Vagina (tissue), 2 donors: ENCODE measurements at regions not wholly inside any gene's neighbourhood (a gene's known extent, or its start where the extent isn't known, plus 50 kb on each side); places are given as distances from the start of the nearest gene placed in this dataset.
"Not testable (repeated sequence)": the region's sequence is repeated elsewhere in the genome, so short reads cannot be mapped to it uniquely, and the experiment has no call there.

Source experiments
- POLR2A ChIP-seq, 2 donors: fragments of 450-650 bp; IDR thresholded peaks; one replicate each; pipeline ENCODE4 v1.6.1; 2017; ENCODE audit warnings: antibody characterized with exemption in 2 of 2, mild to moderate bottlenecking in 2 of 2, moderate library complexity in 2 of 2
- POLR2AphosphoS5 ChIP-seq, 2 donors: sonication (generic); formaldehyde crosslinking; IDR thresholded peaks; one replicate each; pipeline ENCODE4 v1.9.0; 2017; ENCODE audit warnings: antibody characterized with exemption in 2 of 2, mild to moderate bottlenecking in 2 of 2, low read depth in 1 of 2; ENCODE audit not compliant: insufficient read depth in 1 of 2
- TF ChIP-seq, protein P1 (sequence below), 3 experiments: fragments of 450-650 bp in 2 of 3; fragments of 200-600 bp in 1 of 3; sonication (generic) in 1 of 3; IDR thresholded peaks; one replicate each; pipeline ENCODE4 v1.5.1; 2017 to 2019; ENCODE audit warnings: antibody characterized with exemption in 3 of 3, mild to moderate bottlenecking in 2 of 3, moderate library complexity in 2 of 3

DNA sequence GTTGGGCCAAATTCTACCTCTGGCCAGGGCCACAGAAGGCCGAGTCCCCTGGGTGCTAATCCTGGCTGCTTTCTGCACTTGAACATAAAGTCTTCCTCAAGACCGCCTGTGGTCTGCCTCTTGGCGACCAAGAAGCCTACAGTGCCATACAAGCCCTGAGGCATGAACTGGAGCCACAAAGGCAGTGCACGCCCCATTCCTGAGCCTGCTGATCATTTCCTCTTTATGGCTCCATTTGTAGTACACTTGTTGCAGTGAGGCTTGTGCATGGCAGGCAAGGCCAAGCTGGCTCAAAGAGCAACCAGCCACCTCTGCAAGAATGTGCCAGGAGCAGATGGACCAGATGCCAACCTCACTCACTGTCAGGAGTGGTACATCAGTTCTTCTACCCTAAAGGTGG is 636.1 kb upstream of the DEFB115 start:
- TF ChIP-seq, protein P1, sequence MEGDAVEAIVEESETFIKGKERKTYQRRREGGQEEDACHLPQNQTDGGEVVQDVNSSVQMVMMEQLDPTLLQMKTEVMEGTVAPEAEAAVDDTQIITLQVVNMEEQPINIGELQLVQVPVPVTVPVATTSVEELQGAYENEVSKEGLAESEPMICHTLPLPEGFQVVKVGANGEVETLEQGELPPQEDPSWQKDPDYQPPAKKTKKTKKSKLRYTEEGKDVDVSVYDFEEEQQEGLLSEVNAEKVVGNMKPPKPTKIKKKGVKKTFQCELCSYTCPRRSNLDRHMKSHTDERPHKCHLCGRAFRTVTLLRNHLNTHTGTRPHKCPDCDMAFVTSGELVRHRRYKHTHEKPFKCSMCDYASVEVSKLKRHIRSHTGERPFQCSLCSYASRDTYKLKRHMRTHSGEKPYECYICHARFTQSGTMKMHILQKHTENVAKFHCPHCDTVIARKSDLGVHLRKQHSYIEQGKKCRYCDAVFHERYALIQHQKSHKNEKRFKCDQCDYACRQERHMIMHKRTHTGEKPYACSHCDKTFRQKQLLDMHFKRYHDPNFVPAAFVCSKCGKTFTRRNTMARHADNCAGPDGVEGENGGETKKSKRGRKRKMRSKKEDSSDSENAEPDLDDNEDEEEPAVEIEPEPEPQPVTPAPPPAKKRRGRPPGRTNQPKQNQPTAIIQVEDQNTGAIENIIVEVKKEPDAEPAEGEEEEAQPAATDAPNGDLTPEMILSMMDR (IDR thresholded peaks at IDR 0.05): not testable (repeated sequence)
- not testable (repeated sequence) for TF ChIP-seq POLR2A (IDR thresholded peaks at IDR 0.05); POLR2AphosphoS5 (IDR thresholded peaks at IDR 0.05; ENCODE audit: insufficient read depth in 1 of 2, low read depth in 1 of 2)
